ENCODE measurements at regions not wholly inside any gene's neighbourhood (a gene's known extent, or its start where the extent isn't known, plus 50 kb on each side); places are given as distances from the start of the nearest gene placed in this dataset.
"Not testable (repeated sequence)": the region's sequence is repeated elsewhere in the genome, so short reads cannot be mapped to it uniquely, and the experiment has no call there.

DNA sequence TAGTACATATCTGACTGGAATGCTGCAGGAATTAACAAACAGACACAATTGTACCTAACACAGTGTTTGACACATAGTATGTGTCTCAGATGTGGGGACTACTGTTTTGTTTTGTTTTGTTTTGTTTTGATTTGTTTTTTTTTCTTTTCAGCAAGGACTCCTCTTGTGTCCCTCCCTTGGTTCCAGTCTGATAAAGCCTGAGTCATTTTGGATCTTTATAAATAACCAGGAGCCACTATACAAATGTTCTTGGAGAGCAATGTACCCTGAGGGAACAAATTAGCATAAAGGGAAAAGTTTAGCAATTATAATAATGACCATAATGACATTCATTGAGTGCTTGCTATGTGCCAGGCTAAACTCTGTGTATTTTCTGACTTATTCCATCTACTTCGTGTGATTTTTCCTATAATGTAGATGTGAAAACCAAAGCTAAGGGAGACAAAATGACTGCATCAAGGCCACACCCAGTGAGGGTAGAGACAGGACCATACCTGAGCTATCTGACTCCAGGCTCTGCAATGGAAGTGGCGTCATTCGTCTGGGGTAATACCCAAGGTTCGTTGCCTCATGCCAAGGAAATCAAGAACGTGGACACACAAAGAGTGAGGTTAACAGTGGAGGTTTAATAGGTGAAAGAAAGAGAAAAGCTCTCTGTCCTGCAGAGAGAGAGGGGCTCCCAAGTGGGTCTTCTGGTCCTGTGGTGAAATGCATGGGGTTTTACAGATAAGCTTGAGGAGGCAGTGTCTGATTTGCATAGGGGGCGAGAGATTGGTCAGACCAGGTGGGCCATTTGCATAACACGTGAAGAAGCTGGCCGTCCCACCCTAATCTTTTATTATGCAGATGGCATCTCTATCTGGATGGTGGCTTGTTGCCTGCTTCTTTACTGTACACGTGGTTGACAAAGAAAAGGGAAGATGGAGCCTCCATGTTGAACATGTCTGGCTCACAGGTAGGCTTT is 285.5 kb upstream of the SFSWAP start:
- no peak for DNase-seq

- DNase-seq: no peak
Measured at GRCh38 chr12:131428091-131428685, 282.7 kb upstream of the SFSWAP start.

GRCh38 chr12:131429221-131429620 is 281.7 kb upstream of the SFSWAP start:
- not testable (repeated sequence) for DNase-seq

DNA sequence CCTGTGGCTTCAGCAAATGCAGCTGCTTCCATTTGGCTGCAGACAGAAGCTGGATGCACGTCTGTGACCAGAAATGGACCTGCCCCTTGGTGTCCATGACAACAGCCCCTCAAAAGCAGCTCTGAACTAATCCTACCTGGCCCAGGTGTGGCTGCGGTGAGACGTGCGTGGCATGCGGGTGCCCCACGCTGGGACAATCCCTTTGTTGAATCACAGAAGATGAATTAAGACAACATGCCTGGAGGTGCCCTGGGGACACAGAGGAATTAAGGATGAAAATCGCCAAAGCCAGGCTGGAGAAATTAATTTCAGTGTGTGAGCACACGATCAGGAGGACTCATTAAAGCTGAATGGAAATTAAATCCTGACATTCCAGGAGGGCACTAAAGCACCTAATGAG is 281.2 kb upstream of the SFSWAP start:
- not testable (repeated sequence) for DNase-seq

DNA sequence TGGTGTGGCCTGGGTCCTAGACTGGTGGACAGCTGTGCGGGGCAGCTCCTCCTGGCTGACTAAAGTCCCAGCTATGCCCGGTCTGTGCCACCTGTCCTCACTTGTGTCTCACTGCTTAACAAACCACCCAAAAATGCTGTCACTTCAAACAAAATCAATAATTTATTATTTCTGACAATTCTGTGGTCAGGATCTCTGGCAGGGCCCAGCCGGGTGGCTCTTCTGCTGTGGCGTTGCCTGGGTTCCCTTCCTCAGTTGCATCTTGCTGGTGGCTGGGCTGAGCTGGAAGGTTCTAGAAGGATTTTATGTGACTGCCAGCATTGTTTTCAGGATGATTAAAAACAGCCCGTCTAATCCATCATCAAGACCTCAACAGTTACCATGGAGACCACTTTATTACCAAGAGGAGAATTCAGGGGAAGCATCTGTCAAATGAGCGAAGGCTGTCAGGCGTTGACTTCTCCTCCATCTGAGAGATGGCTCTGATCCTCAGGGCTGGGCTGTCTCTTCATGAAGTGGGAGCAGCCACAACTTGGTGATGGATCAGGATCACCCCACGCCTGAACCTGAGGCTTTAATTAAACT is 280.6 kb upstream of the SFSWAP start:
- no peak for DNase-seq

GRCh38 chr12:131431126-131431655 is 279.7 kb upstream of the SFSWAP start:
- not testable (repeated sequence) for DNase-seq

DNA sequence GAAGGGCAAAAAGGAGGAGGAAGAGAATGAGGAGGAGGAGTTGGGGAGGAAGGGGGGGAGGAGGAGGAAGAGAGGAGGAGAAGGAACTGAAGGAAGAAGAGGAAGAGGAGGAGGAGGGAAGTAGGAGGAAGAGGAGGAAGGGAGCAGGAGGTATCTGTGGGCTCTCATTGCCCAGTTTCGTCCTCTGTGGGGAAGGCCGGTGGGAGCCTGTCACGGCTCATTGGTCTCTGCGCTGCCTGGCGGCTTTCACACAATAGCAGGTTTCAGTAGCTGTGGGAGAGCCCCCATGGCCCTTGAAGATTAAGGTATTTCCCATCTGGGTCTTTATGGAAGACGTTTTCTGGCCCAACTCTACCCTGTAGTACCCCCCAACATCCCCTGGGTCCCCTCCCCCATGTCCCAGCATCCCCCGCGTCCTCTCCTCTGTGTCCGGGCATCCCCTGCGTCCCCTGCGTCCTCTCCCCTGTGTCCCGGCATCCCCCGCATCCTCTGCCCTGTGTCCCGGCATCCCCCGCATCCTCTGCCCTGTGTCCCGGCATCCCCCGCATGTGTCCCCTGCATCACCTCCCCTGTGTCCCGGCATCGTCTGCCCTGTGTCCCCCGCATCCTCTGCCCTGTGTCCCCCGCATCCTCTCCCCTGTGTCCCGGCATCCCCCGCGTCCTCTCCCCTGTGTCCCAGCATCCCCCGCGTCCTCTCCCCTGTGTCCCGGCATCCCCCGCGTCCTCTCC is 278.2 kb upstream of the SFSWAP start:
- no peak for DNase-seq

DNA sequence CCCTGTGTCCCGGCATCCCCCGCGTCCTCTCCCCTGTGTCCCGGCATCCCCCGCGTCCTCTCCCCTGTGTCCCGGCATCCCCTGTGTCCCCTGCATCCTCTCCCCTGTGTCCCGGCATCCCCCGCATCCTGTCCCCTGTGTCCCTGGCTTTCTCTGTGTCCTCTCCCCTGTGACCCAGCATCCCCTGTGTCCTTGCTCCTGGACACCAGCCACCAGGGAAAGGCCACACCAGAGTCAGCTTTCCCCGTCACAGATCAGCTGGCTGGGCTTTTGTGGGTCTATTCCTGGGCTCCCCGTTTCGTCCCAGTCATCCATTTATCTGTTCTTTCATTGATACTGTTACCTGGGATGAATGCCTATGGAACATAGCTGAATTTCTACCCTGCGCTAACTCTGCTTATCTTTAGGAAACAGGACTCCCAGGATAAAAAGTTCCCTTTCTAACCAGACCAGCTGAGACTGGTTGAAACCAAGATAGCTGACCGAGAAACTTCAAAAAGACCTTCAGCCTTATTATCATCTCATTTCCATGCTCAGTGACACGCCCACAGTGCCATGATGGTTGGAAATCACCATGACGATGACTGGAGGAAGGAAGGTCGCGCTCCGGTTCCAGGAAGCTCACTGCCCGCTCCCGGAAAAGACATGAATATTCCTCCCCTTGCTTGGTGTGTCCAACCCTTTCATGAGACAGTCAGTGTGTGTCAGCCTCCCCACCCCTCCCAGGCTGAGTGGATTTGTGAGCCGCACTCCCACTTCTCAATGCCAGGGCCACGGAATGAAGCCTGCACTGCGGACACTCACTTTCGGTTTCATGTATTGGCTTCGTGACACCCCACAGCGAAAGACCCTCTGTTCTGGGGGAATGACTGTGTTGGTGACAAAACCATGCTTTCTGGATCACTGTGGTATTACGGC is 276.4 kb upstream of the SFSWAP start:
- no peak for DNase-seq

GRCh38 chr12:131436922-131437705 is 273.8 kb upstream of the SFSWAP start:
- DNase-seq: no peak

- no peak for DNase-seq
Measured at GRCh38 chr12:131437706-131438492, 273.0 kb upstream of the SFSWAP start.

GRCh38 chr12:131438493-131438835 is 272.4 kb upstream of the SFSWAP start:
- DNase-seq: not testable (repeated sequence)

GRCh38 chr12:131438881-131439280 is 272.0 kb upstream of the SFSWAP start:
- DNase-seq: no peak

GRCh38 chr12:131439752-131440151 is 271.1 kb upstream of the SFSWAP start:
- not testable (repeated sequence) for DNase-seq

DNA sequence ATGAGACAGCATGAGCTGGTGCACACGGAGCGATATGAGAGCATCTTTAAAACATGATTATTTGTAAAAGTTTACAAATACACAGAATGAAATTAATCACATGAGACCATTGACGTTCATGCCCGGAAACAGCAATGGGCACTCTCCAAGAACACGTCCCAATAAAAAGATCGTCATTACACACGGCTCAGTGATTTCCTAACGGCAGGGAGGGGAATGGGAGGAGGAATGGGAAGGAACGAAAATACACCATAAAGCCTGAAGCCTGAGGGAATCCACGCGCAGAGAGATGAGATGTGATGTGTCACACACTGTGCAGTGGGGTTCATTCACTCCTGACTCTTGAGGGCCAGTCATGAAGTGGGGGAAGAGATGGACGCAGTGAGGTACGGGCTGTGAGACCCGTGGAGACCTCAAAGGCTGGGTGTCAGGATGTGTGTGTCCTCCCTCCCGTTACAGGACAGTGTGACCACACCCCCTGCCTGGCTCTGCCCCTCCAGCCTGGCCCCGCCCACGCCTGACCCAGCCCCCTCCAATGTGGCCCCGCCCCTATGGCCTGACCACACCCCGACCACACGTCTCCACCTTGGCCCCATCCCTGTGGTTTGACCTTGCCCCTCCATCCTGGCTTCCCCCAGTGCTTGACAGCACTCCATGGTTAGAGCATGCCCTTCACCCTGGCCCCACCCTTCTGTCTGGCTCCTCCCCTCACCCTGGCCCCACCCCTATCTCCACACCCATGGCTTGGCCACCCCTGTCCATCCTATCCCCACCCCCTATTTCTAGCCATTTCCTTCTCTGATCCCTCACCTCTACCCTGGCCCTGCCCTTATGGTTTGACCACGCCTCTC is 270.5 kb upstream of the SFSWAP start:
- DNase-seq: not testable (repeated sequence)

DNA sequence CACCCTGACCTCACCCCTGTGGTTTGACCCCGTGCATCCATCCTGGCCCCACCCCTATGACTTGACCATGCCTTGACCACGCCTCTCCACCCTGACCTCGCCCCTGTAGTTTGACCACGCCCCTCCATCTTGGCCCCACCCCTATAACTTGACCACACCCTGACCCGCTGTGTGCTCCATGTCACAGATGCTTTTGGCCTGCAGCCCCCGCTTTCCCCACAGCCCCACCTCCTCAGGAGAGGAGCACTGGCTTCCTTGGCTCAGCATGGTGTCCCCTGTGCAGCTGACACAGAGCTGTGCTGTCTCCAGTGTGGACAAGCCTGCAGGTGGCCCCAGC is 269.9 kb upstream of the SFSWAP start:
- DNase-seq: no peak

DNA sequence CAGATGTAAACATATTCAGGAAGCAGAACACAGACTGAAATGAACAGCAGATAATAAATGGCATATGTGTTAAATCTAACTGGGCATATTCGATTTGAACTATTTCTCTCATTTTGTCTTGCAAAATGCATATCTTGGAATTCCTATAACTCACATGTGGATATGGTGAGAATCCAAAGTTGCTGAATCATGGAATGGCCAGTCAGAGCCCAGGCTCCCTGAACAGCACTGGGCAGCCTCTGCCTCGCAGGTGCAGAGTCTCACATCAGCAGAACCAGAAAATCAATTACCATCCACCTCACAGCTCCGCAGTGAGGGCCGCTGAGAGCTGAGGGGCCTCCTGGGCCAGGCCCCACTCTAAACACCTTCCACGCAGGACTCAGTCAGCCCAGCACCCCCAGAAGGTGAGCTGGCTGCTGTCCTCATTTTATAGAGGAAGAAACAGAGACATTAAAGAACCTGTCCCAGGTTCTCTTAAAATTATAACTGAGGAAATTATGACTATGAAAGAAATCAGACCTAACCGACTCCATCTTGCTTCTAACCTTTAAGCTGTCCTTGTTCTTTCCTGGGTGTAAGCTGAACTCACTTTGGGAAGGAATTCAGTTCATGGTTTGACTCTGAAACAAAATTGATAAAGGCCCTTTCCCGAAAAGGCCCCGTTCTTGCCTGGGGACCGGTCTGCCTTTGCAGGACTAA is 269.1 kb upstream of the SFSWAP start:
- DNase-seq: no peak

DNA sequence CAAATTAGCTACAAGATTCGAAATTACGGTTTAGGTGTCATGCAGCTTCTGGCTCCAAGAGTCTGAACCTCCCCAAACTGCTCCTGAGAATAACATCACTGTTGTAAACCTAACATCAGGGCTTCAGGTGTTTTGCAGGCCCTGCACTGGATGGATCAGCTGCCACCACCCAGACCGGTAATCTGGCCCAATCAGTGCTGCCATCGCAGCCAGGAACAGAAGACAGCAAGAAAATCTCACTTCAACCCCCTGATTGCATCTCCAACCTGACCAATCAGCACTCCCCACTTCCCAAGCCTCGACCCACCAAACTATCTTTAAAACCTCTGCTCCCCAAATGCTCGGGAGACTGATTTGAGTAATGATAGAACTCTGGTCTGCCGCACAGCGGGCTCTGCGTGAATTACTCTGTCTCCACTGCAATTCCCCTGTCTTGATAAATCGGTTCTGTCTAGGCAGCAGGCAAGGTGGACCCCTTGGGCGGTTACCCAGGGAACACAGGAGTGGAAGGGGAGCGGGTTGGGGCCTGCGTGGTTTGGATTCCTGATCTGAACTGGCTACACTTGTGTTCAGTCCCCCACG is 268.5 kb upstream of the SFSWAP start:
- no peak for DNase-seq
